ENCODE measurements at regions not wholly inside any gene's neighbourhood (a gene's known extent, or its start where the extent isn't known, plus 50 kb on each side); places are given as distances from the start of the nearest gene placed in this dataset.

GRCh38 chr5:65098393-65098792 is 329.7 kb downstream of the CWC27 start:
- H3K9me3 ChIP-seq (ENCODE audit: control insufficient read depth, low read depth, low read length) = no peaks in the 10 kb centered on the region
- DNase-seq (ENCODE audit: low read depth, low spot score) (no peak), FAIRE-seq (no peak)
- H3K4me3 ChIP-seq (ENCODE audit: control insufficient read depth in 2 of 3, extremely low read depth in 1 of 3, insufficient read depth in 2 of 3, low read depth in 1 of 3, low read length in 3 of 3) = no peak overlapping the region
- H3K9me1 ChIP-seq (ENCODE audit: control insufficient read depth, extremely low read depth, insufficient read depth, low read length) = no peaks in the 10 kb centered on the region
- no peaks in the 10 kb centered on the region for H3K27me3 ChIP-seq (ENCODE audit: control insufficient read depth, extremely low read depth, insufficient read depth, low read length)
- no peaks in the 10 kb centered on the region for H3K36me3 ChIP-seq (ENCODE audit: control insufficient read depth in 2 of 2, extremely low read depth in 1 of 2, insufficient read depth in 2 of 2, low read length in 2 of 2)
- H4K20me1 ChIP-seq (ENCODE audit: control insufficient read depth, extremely low read depth, insufficient read depth, low read length) = no peaks in the 10 kb centered on the region
- H3K4me1 ChIP-seq (ENCODE audit: control insufficient read depth, extremely low read depth, insufficient read depth, low read length) = peaks cover 20% of the 10 kb centered on the region
- dilution Hi-C loops (cut with MboI; ENCODE audit: extremely low pct_ligation_motif_present, low sequenced_read_pairs) = no loop called here
- TF ChIP-seq CTCF (optimal IDR thresholded peaks at IDR 0.05 in 1 of 3, IDR thresholded peaks at IDR 0.05 in 1 of 3, conservative IDR thresholded peaks at IDR 0.05 in 1 of 3; ENCODE audit: extremely low read depth in 1 of 3, insufficient read depth in 2 of 3, low read length in 3 of 3) (no peak), EZH2 (IDR thresholded peaks at IDR 0.05; ENCODE audit: low read length) (no peak)
- no peaks in the 10 kb centered on the region for H3K79me2 ChIP-seq (ENCODE audit: control insufficient read depth, insufficient read depth, low read length)
- no peak overlapping the region for H3K27ac ChIP-seq (ENCODE audit: control insufficient read depth, insufficient read depth, low read length)
- no peak overlapping the region for H3K4me2 ChIP-seq (ENCODE audit: control insufficient read depth, extremely low read depth, insufficient read depth, low read depth, low read length)
- no peak overlapping the region for H2AFZ ChIP-seq (ENCODE audit: control insufficient read depth, low read length)
- H3K9ac ChIP-seq (ENCODE audit: control insufficient read depth, extremely low read depth, insufficient read depth, low read length) = no peak overlapping the region

Measured in keratinocyte (primary cell).